DLD1 (cell line): ENCODE measurements at regions not wholly inside any gene's neighbourhood (a gene's known extent, or its start where the extent isn't known, plus 50 kb on each side); places are given as distances from the start of the nearest gene placed in this dataset.
"Not testable (repeated sequence)": the region's sequence is repeated elsewhere in the genome, so short reads cannot be mapped to it uniquely, and the experiment has no call there.

Experiments
- in situ Hi-C: cut with HindIII; loops from 2 replicates; pipeline ENCODE4 v1.10.0; 2017; ENCODE audit warnings: low sequenced_read_pairs

- in situ Hi-C loops, result no loop called here
Observed at GRCh38 chr5:68689010-68689409, 404.8 kb upstream of the SLC30A5 start.

GRCh38 chr5:68691874-68692273 lies 401.9 kb upstream of the SLC30A5 start:
- in situ Hi-C loops, result not testable (repeated sequence)

- in situ Hi-C loops, result no loop called here
Observed at GRCh38 chr5:68698025-68698940, 395.5 kb upstream of the SLC30A5 start.

- in situ Hi-C loops, result no loop called here
Observed at GRCh38 chr5:68699966-68700365, 393.8 kb upstream of the SLC30A5 start.

- in situ Hi-C loops, result no loop called here
Observed at GRCh38 chr5:68707575-68707974, 386.2 kb upstream of the SLC30A5 start.

- in situ Hi-C loops, result no loop called here
Observed at GRCh38 chr5:68708156-68708841, 385.5 kb upstream of the SLC30A5 start.

- in situ Hi-C loops, result no loop called here
Observed at GRCh38 chr5:68708842-68709170, 385.0 kb upstream of the SLC30A5 start.

- in situ Hi-C loops, result no loop called here
Observed at GRCh38 chr5:68709239-68709638, 384.6 kb upstream of the SLC30A5 start.

GRCh38 chr5:68710514-68710913 lies 383.3 kb upstream of the SLC30A5 start:
- in situ Hi-C loops, result no loop called here

GRCh38 chr5:68711293-68712200 lies 382.3 kb upstream of the SLC30A5 start:
- in situ Hi-C loops, result no loop called here

GRCh38 chr5:68714810-68715209 lies 379.0 kb upstream of the SLC30A5 start:
- in situ Hi-C loops, result no loop called here

- in situ Hi-C loops, result no loop called here
Observed at GRCh38 chr5:68720884-68721610, 372.8 kb upstream of the SLC30A5 start.

GRCh38 chr5:68722357-68722756 lies 371.5 kb upstream of the SLC30A5 start:
- in situ Hi-C loops, result no loop called here

- in situ Hi-C loops, result no loop called here
Observed at GRCh38 chr5:68725905-68726683, 367.7 kb upstream of the SLC30A5 start.

GRCh38 chr5:68727931-68728330 lies 365.9 kb upstream of the SLC30A5 start:
- in situ Hi-C loops, result no loop called here

GRCh38 chr5:68729678-68730077 lies 364.1 kb upstream of the SLC30A5 start:
- in situ Hi-C loops, result no loop called here

- in situ Hi-C loops, result no loop called here
Observed at GRCh38 chr5:68730220-68730978, 363.4 kb upstream of the SLC30A5 start.

GRCh38 chr5:68730979-68731654 lies 362.7 kb upstream of the SLC30A5 start:
- in situ Hi-C loops, result no loop called here

GRCh38 chr5:68732251-68732650 lies 361.6 kb upstream of the SLC30A5 start:
- in situ Hi-C loops, result no loop called here
